Stimulated activated CD4-positive, alpha-beta T cell treated with anti-CD3 and anti-CD28 coated beads, Interleukin-1b, Interleukin-23, amount 100 ng/mL, for 24 hours (primary cell): ENCODE measurements at regions not wholly inside any gene's neighbourhood (a gene's known extent, or its start where the extent isn't known, plus 50 kb on each side); places are given as distances from the start of the nearest gene placed in this dataset.

Experiments
- DNase-seq, 4 experiments: peaks; one replicate each; pipeline ENCODE4 v3.0.0-alpha.2; 2020; ENCODE audit warnings: low read depth in 4 of 4, low spot score in 1 of 4

GRCh38 chr22:47230741-47231140 lies 468.3 kb downstream of the TBC1D22A start:
- no peak for DNase-seq

- no peak for DNase-seq
Observed at GRCh38 chr22:47230251-47230650, 467.8 kb downstream of the TBC1D22A start.

DNA sequence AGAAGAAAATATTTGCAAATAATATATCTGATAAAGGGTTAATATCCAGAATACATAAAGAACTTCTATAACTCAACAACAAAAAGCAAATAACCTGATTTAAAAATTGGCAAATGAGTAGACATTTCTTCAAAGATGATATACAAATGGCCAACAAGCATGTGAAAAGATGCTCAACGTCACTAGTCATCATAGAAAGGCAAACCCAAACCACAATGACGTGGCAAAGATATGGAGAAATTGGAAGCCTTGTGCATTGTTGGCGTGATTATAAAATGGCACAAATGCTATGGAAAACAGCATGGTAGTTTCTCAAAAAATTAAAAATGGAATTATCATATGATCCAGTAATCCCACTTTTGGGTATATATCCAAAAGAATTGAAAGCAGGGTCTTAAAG lies 466.3 kb downstream of the TBC1D22A start:
- no peak for DNase-seq

DNA sequence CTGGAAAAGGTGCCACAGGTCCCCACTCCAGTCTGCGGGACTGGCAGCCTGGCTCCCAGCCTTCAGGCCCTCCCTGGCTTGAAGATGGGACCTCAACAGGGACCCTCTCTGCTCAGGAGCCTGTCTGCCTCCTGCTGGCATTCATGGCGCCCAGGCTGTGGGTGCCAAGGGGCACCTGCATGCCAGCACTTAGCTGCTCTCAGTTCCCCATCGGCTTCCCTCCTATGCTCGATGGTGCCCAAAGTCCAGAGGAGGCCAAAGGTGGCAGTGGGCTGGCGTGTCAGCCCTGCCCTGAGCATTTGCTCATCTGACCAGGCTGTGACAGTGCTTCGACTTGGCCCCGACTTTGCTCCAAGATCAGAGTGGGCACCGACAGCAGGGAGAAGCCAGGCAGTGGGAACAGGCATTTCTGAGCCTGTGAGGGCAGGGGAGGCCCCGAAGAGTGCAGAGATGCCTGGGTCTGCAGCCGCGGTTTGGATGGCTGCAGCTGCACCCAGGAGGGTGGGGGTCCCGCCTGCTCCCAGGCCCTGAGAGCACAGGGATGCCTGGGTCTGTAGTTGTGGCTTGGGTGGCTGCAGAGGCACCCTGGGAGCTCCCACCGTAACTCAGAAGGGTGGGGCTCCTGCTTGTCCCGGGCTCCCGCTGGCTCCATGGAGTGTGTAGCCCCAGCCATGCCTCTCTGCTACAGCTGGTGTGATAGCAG lies 463.6 kb downstream of the TBC1D22A start:
- no peak for DNase-seq

DNA sequence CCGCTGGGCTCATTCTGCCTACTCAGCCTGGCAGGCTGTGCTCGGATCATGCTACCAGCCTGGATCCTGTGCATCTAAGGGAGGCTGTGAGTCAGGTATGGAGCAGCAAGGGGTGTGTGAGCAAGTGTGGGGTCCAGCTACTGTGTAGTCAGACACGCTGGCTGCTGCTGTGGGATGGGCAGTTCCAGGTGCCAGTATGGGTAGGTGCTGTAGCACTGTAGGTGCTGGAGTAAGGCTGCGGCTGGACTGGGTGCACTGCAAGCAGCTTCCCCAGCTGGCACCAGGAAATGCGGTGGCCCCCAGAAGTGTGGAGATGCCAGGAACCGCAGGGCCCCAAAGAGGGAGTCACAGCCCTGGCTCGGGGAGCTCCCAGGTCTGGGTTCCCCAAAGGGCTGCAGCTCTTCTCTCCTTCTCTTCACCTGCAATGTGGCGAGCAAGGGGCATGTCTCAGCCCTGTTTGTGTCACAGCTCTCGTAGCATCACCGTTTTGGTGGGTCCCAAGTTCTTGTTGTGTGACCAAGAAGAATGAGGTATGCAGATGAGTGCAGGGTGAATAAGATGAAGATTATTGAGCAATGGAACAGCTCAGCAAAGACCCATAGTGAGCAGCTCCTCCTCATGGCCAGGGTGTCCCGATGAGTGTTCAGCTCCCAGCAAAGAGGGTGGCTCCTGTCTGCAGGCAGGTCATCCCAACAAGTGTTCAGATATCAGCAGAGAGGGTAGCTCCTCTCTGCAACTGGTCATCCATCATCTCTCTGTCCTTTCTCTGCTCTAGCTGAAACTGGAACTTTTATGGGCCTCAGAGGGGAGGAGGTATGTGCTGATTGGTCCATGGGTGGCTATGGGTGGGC lies 462.9 kb downstream of the TBC1D22A start:
- no peak for DNase-seq
